Duodenal mucosa (tissue), 2 donors: ENCODE measurements at regions not wholly inside any gene's neighbourhood (a gene's known extent, or its start where the extent isn't known, plus 50 kb on each side); places are given as distances from the start of the nearest gene placed in this dataset.

Experiments used
- H3K27ac ChIP-seq: one replicate; pipeline ENCODE4 v1.7.0; 2013; ENCODE audit warnings: low read depth, low read length
- H3K27me3 ChIP-seq, 2 donors: one replicate each; pipeline ENCODE4 v1.7.0; 2013; ENCODE audit warnings: low read length in 2 of 2, control low read depth in 1 of 2; ENCODE audit not compliant: insufficient read depth in 2 of 2, control insufficient read depth in 1 of 2
- H3K36me3 ChIP-seq, 2 donors: one replicate each; pipeline ENCODE4 v1.7.0; 2013; ENCODE audit warnings: low read length in 2 of 2, control low read depth in 1 of 2; ENCODE audit not compliant: insufficient read depth in 2 of 2, control insufficient read depth in 1 of 2
- H3K4me1 ChIP-seq, 2 donors: one replicate each; pipeline ENCODE4 v1.7.0; 2013; ENCODE audit warnings: low read length in 2 of 2, control low read depth in 1 of 2; ENCODE audit not compliant: insufficient read depth in 2 of 2, control insufficient read depth in 1 of 2
- H3K4me3 ChIP-seq, 2 donors: one replicate each; pipeline ENCODE4 v1.7.0; 2013; ENCODE audit warnings: low read length in 2 of 2, low read depth in 1 of 2
- H3K9ac ChIP-seq, 2 donors: one replicate each; pipeline ENCODE4 v1.7.0; 2013; ENCODE audit warnings: low read length in 2 of 2, low read depth in 1 of 2
- H3K9me3 ChIP-seq, 2 donors: one replicate each; pipeline ENCODE4 v1.7.0; 2013; ENCODE audit warnings: low read length in 2 of 2, control low read depth in 1 of 2; ENCODE audit not compliant: control insufficient read depth in 1 of 2

GRCh38 chr6:139436200-139436956 lies 61.9 kb upstream of the CITED2 start:
- no peak overlapping the region for H3K27ac ChIP-seq

GRCh38 chr6:139433631-139434419 lies 59.4 kb upstream of the CITED2 start:
- peaks cover 0 to 6% of the 10 kb centered on the region in 2 donors for H3K4me1 ChIP-seq
- no peak overlapping the region for H3K4me3 ChIP-seq
- H3K27ac ChIP-seq: no peak overlapping the region
- H3K36me3 ChIP-seq: no peaks in the 10 kb centered on the region
- no peak overlapping the region for H3K9ac ChIP-seq
- no peaks in the 10 kb centered on the region for H3K27me3 ChIP-seq
- peaks cover 0 to 8% of the 10 kb centered on the region in 2 donors for H3K9me3 ChIP-seq

More at GRCh38 chr6:139436200-139436956, 61.9 kb upstream of the CITED2 start:
- Histone ChIP-seq H3K27me3 (no peaks in the 10 kb centered on the region), H3K36me3 (no peaks in the 10 kb centered on the region), H3K4me3 (no peak overlapping the region), H3K4me1 (peaks cover 0 to 6% of the 10 kb centered on the region in 2 donors), H3K9ac (no peak overlapping the region), H3K9me3 (peaks cover 0 to 6% of the 10 kb centered on the region in 2 donors)

- Histone ChIP-seq H3K4me1 (peaks cover 0 to 6% of the 10 kb centered on the region in 2 donors), H3K36me3 (no peaks in the 10 kb centered on the region), H3K27ac (no peak overlapping the region), H3K9ac (no peak overlapping the region), H3K27me3 (no peaks in the 10 kb centered on the region), H3K4me3 (no peak overlapping the region), H3K9me3 (peaks cover 0 to 8% of the 10 kb centered on the region in 2 donors)
Measured at GRCh38 chr6:139431602-139431956, 57.1 kb upstream of the CITED2 start.

DNA sequence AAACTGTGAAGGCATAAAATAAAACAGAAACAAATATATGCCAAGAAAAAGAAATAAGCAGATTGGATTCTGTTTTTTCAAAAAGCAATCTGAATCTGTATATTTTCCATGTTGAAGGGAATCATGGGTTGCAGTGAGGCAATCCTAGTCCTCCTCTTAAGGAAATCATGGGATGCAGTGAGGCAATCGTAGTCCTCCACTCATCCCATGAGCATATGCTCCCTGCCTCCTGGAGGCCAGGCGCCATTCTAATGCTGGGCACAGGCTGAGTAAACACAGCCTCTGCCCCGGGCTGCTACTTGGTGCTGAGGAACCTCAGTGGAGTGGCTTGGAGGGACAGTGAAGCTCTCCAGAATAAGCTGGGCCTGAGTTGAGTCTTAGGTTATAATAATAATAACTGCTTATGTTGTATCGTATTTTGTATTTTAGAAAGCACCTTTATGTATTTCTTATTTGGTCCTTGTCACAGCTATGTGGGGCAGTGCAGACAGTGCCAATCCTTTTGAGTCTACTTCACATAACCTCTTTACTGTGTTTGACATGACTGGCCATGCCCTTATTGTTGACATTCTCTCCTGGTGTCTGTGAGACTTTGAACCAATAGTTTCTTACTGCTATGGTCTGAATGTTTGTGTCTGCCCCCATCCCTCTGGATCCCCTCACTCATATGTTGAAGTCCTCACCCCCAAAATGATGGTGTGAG lies 56.6 kb upstream of the CITED2 start:
- no peaks in the 10 kb centered on the region for H3K27me3 ChIP-seq
- no peak overlapping the region for H3K27ac ChIP-seq
- no peak overlapping the region for H3K9ac ChIP-seq
- H3K4me1 ChIP-seq: peaks cover 0 to 6% of the 10 kb centered on the region in 2 donors
- no peaks in the 10 kb centered on the region for H3K36me3 ChIP-seq
- no peak overlapping the region for H3K4me3 ChIP-seq
- peaks cover 0 to 8% of the 10 kb centered on the region in 2 donors for H3K9me3 ChIP-seq

DNA sequence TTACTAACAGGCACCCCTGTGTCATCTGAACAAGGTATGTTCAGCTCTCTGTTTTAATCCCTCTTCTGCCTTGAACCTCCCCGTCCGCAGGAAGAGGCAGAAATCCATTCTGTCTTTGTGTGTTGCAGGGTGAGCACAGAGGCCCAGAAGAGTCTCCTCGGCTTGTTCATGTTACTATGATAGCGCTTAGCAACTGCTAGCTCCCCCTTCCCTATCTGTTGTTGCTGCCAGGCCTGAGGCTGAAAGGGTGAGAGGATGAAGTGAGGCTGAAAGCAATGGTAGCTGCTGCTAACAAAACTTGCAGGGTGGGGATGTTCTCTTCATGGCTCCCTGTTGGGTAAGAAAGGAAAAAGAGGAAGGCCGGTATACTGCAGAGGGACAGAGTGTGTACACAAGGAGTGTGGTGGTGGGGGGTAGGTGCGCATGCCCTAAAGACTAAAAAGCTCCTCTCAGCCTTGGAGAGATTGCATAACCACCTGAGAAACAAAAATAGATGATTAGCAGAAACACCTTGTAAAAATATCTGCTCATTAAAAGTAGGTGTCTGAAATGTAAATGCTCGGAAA lies 55.2 kb upstream of the CITED2 start:
- Histone ChIP-seq H3K9me3 (peaks cover 0 to 8% of the 10 kb centered on the region in 2 donors), H3K9ac (no peak overlapping the region), H3K27me3 (no peaks in the 10 kb centered on the region), H3K36me3 (no peaks in the 10 kb centered on the region), H3K27ac (no peak overlapping the region), H3K4me3 (no peak overlapping the region), H3K4me1 (peaks cover 0 to 6% of the 10 kb centered on the region in 2 donors)

DNA sequence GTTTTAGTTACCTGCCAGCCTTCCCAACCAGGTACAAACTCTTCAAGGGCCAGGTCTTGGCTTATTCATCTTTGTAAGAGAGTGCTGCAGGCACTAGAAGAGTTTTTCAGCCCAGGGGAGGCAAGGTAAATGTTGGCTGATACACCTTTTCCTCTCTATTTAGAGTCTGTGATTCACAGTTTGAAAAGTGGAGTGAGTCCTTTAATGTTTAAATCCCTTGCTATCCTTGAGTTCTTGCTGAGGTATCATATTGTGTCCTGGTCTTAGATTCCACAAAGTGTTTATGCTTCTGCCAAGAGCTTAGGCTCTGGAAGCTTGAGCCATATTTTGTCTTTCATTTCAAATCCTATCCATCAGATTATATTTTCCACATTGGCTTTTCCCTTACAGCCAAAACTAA lies 52.8 kb upstream of the CITED2 start:
- Histone ChIP-seq H3K4me3 (no peak overlapping the region), H3K4me1 (no peaks in the 10 kb centered on the region), H3K27me3 (no peaks in the 10 kb centered on the region), H3K27ac (no peak overlapping the region), H3K36me3 (no peaks in the 10 kb centered on the region), H3K9ac (no peak overlapping the region), H3K9me3 (peaks cover 0 to 8% of the 10 kb centered on the region in 2 donors)

DNA sequence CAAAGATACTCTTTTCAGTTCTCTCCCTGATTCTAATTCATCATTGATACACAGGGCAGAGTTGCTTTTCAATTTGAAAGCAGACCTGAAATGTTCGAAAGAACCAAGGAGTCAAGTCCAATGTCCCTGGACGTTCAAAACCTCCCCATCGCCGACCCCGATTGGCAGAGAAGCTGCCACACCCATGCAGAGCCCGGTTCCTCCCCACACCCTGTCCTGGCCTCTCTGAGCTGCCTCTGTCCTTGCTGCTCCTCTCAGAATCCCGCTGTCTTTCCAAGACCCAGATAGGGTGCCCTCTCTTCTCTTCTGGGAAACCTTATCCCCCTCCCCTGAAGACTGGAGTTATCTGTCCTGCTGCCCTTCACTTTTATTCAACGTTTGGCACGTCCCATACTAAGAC lies 52.3 kb upstream of the CITED2 start:
- H3K4me1 ChIP-seq: no peaks in the 10 kb centered on the region
- no peak overlapping the region for H3K9ac ChIP-seq
- H3K27ac ChIP-seq: no peak overlapping the region
- no peaks in the 10 kb centered on the region for H3K27me3 ChIP-seq
- H3K9me3 ChIP-seq: peaks cover 0 to 7% of the 10 kb centered on the region in 2 donors
- H3K36me3 ChIP-seq: no peaks in the 10 kb centered on the region
- no peak overlapping the region for H3K4me3 ChIP-seq

GRCh38 chr6:139425780-139426179 lies 51.3 kb upstream of the CITED2 start:
- H3K4me3 ChIP-seq: no peak overlapping the region
- no peaks in the 10 kb centered on the region for H3K9me3 ChIP-seq
- H3K4me1 ChIP-seq: no peaks in the 10 kb centered on the region
- H3K36me3 ChIP-seq: no peaks in the 10 kb centered on the region
- H3K27ac ChIP-seq: no peak overlapping the region
- H3K27me3 ChIP-seq: no peaks in the 10 kb centered on the region
- no peak overlapping the region for H3K9ac ChIP-seq

GRCh38 chr6:139423971-139424667 lies 49.7 kb upstream of the CITED2 start:
- no peak overlapping the region for H3K4me3 ChIP-seq
- no peaks in the 10 kb centered on the region for H3K36me3 ChIP-seq
- no peaks in the 10 kb centered on the region for H3K4me1 ChIP-seq
- H3K27me3 ChIP-seq: no peaks in the 10 kb centered on the region
- no peaks in the 10 kb centered on the region for H3K9me3 ChIP-seq
- H3K27ac ChIP-seq: no peak overlapping the region
- no peak overlapping the region for H3K9ac ChIP-seq
